Duodenal mucosa (tissue), 2 donors: ENCODE measurements at regions not wholly inside any gene's neighbourhood (a gene's known extent, or its start where the extent isn't known, plus 50 kb on each side); places are given as distances from the start of the nearest gene placed in this dataset.

Experiments
- H3K27ac ChIP-seq: one replicate; pipeline ENCODE4 v1.7.0; 2013; ENCODE audit warnings: low read depth, low read length
- H3K27me3 ChIP-seq, 2 donors: one replicate each; pipeline ENCODE4 v1.7.0; 2013; ENCODE audit warnings: low read length in 2 of 2, control low read depth in 1 of 2; ENCODE audit not compliant: insufficient read depth in 2 of 2, control insufficient read depth in 1 of 2
- H3K36me3 ChIP-seq, 2 donors: one replicate each; pipeline ENCODE4 v1.7.0; 2013; ENCODE audit warnings: low read length in 2 of 2, control low read depth in 1 of 2; ENCODE audit not compliant: insufficient read depth in 2 of 2, control insufficient read depth in 1 of 2
- H3K4me1 ChIP-seq, 2 donors: one replicate each; pipeline ENCODE4 v1.7.0; 2013; ENCODE audit warnings: low read length in 2 of 2, control low read depth in 1 of 2; ENCODE audit not compliant: insufficient read depth in 2 of 2, control insufficient read depth in 1 of 2
- H3K4me3 ChIP-seq, 2 donors: one replicate each; pipeline ENCODE4 v1.7.0; 2013; ENCODE audit warnings: low read length in 2 of 2, low read depth in 1 of 2
- H3K9ac ChIP-seq, 2 donors: one replicate each; pipeline ENCODE4 v1.7.0; 2013; ENCODE audit warnings: low read length in 2 of 2, low read depth in 1 of 2
- H3K9me3 ChIP-seq, 2 donors: one replicate each; pipeline ENCODE4 v1.7.0; 2013; ENCODE audit warnings: low read length in 2 of 2, control low read depth in 1 of 2; ENCODE audit not compliant: control insufficient read depth in 1 of 2

- H3K9ac ChIP-seq, result no peak overlapping the region
- no peak overlapping the region for H3K27ac ChIP-seq
- no peak overlapping the region for H3K4me3 ChIP-seq
- H3K27me3 ChIP-seq, result peaks cover 18 to 20% of the 10 kb centered on the region in 2 donors
- H3K9me3 ChIP-seq, result no peaks in the 10 kb centered on the region
- H3K36me3 ChIP-seq, result no peaks in the 10 kb centered on the region
- H3K4me1 ChIP-seq, result peaks cover 0 to 5% of the 10 kb centered on the region in 2 donors
Measured at GRCh38 chr7:32316839-32317238, 173.3 kb downstream of the LSM5 start.

GRCh38 chr7:32314761-32315160 lies 175.4 kb downstream of the LSM5 start:
- peaks cover 0 to 5% of the 10 kb centered on the region in 2 donors for H3K4me1 ChIP-seq
- no peak overlapping the region for H3K27ac ChIP-seq
- H3K9me3 ChIP-seq, result no peaks in the 10 kb centered on the region
- H3K9ac ChIP-seq, result no peak overlapping the region
- peaks cover 15 to 20% of the 10 kb centered on the region in 2 donors for H3K27me3 ChIP-seq
- no peak overlapping the region for H3K4me3 ChIP-seq
- no peaks in the 10 kb centered on the region for H3K36me3 ChIP-seq

- no peak overlapping the region for H3K4me3 ChIP-seq
- peaks cover 25 to 31% of the 10 kb centered on the region in 2 donors for H3K27me3 ChIP-seq
- no peak overlapping the region for H3K9ac ChIP-seq
- no peak overlapping the region for H3K27ac ChIP-seq
- H3K36me3 ChIP-seq, result no peaks in the 10 kb centered on the region
- H3K4me1 ChIP-seq, result peaks cover 0 to 9% of the 10 kb centered on the region in 2 donors
- H3K9me3 ChIP-seq, result no peaks in the 10 kb centered on the region
Measured at GRCh38 chr7:32301427-32301826, 188.8 kb downstream of the LSM5 start.

- Histone ChIP-seq H3K27ac (no peak overlapping the region), H3K9me3 (no peaks in the 10 kb centered on the region), H3K36me3 (no peaks in the 10 kb centered on the region), H3K27me3 (peaks cover 25 to 32% of the 10 kb centered on the region in 2 donors), H3K9ac (no peak overlapping the region), H3K4me1 (peaks cover 0 to 9% of the 10 kb centered on the region in 2 donors), H3K4me3 (peak overlapping the region; percentile 35 to 53)
Measured at GRCh38 chr7:32299133-32299702, 191.0 kb downstream of the LSM5 start.

- H3K9me3 ChIP-seq, result no peaks in the 10 kb centered on the region
- peaks cover 25 to 32% of the 10 kb centered on the region in 2 donors for H3K27me3 ChIP-seq
- peaks cover 0 to 9% of the 10 kb centered on the region in 2 donors for H3K4me1 ChIP-seq
- no peaks in the 10 kb centered on the region for H3K36me3 ChIP-seq
- no peak overlapping the region for H3K9ac ChIP-seq
- peak overlapping the region; percentile 35 to 53 for H3K4me3 ChIP-seq
- no peak overlapping the region for H3K27ac ChIP-seq
Measured at GRCh38 chr7:32298408-32299132, 191.6 kb downstream of the LSM5 start.

- Histone ChIP-seq H3K27ac (no peak overlapping the region), H3K27me3 (peaks cover 8 to 17% of the 10 kb centered on the region in 2 donors), H3K9me3 (no peaks in the 10 kb centered on the region), H3K36me3 (no peaks in the 10 kb centered on the region), H3K4me1 (peaks cover 0 to under 1% of the 10 kb centered on the region in 2 donors), H3K9ac (no peak overlapping the region), H3K4me3 (no peak overlapping the region)
Measured at GRCh38 chr7:32293833-32294232, 196.3 kb downstream of the LSM5 start.

- Histone ChIP-seq H3K27ac (no peak overlapping the region), H3K4me3 (no peak overlapping the region), H3K36me3 (no peaks in the 10 kb centered on the region), H3K27me3 (no peaks in the 10 kb centered on the region), H3K4me1 (no peaks in the 10 kb centered on the region), H3K9ac (no peak overlapping the region), H3K9me3 (no peaks in the 10 kb centered on the region)
Measured at GRCh38 chr7:32289651-32290414, 200.3 kb downstream of the LSM5 start.

- Histone ChIP-seq H3K36me3 (no peaks in the 10 kb centered on the region), H3K27me3 (no peaks in the 10 kb centered on the region), H3K9me3 (no peaks in the 10 kb centered on the region), H3K9ac (no peak overlapping the region), H3K27ac (no peak overlapping the region), H3K4me1 (no peaks in the 10 kb centered on the region), H3K4me3 (no peak overlapping the region)
Measured at GRCh38 chr7:32285698-32286097, 204.5 kb downstream of the LSM5 start.

- Histone ChIP-seq H3K4me3 (no peak overlapping the region), H3K9me3 (no peaks in the 10 kb centered on the region), H3K4me1 (no peaks in the 10 kb centered on the region), H3K27ac (no peak overlapping the region), H3K27me3 (no peaks in the 10 kb centered on the region), H3K36me3 (no peaks in the 10 kb centered on the region), H3K9ac (no peak overlapping the region)
Measured at GRCh38 chr7:32283546-32283945, 206.6 kb downstream of the LSM5 start.

GRCh38 chr7:32279500-32279899 lies 209.3 kb upstream of the PDE1C start:
- Histone ChIP-seq H3K4me1 (no peaks in the 10 kb centered on the region), H3K9ac (no peak overlapping the region), H3K9me3 (no peaks in the 10 kb centered on the region), H3K4me3 (no peak overlapping the region), H3K27me3 (no peaks in the 10 kb centered on the region), H3K27ac (no peak overlapping the region), H3K36me3 (no peaks in the 10 kb centered on the region)
